ENCODE measurements at regions not wholly inside any gene's neighbourhood (a gene's known extent, or its start where the extent isn't known, plus 50 kb on each side); places are given as distances from the start of the nearest gene placed in this dataset.

- no peak overlapping the region for H3K27ac ChIP-seq
Observed at GRCh38 chr6:21740376-21741124, 147.0 kb downstream of the SOX4 start.

GRCh38 chr6:21741221-21742109 lies 147.9 kb downstream of the SOX4 start:
- H3K27ac ChIP-seq, result no peak overlapping the region

More at GRCh38 chr6:21740376-21741124, 147.0 kb downstream of the SOX4 start:
- Histone ChIP-seq H3K36me3 (no peaks in the 10 kb centered on the region), H3K9me3 (no peaks in the 10 kb centered on the region), H3K4me1 (no peaks in the 10 kb centered on the region), H3K27me3 (no peaks in the 10 kb centered on the region), H3K4me3 (no peak overlapping the region)
- TF ChIP-seq POLR2AphosphoS5 (IDR thresholded peaks at IDR 0.05) (no peak), POLR2A (IDR thresholded peaks at IDR 0.05) (no peak), CTCF (IDR thresholded peaks at IDR 0.05) (no peak), EP300 (IDR thresholded peaks at IDR 0.05) (no peak)
- 78% methylated on average over 4 of the region's 4 CpGs for WGBS
- DNase-seq (ENCODE audit: low spot score in 2 of 2), result no peak

GRCh38 chr6:21742238-21742660 lies 148.7 kb downstream of the SOX4 start:
- H3K27me3 ChIP-seq, result no peaks in the 10 kb centered on the region
- DNase-seq (ENCODE audit: low spot score in 2 of 2), result no peak
- 65% methylated on average over 6 of the region's 6 CpGs for WGBS
- no peak overlapping the region for H3K27ac ChIP-seq
- TF ChIP-seq POLR2AphosphoS5 (IDR thresholded peaks at IDR 0.05) (no peak), EP300 (IDR thresholded peaks at IDR 0.05) (no peak), CTCF (IDR thresholded peaks at IDR 0.05) (no peak), POLR2A (IDR thresholded peaks at IDR 0.05) (no peak)
- no peak overlapping the region for H3K4me3 ChIP-seq
- no peaks in the 10 kb centered on the region for H3K9me3 ChIP-seq
- no peaks in the 10 kb centered on the region for H3K4me1 ChIP-seq
- H3K36me3 ChIP-seq, result no peaks in the 10 kb centered on the region

More at GRCh38 chr6:21741221-21742109, 147.9 kb downstream of the SOX4 start:
- no peak for DNase-seq (ENCODE audit: low spot score in 2 of 2)
- H3K4me1 ChIP-seq, result no peaks in the 10 kb centered on the region
- H3K4me3 ChIP-seq, result no peak overlapping the region
- H3K36me3 ChIP-seq, result no peaks in the 10 kb centered on the region
- no peak for TF ChIP-seq EP300 (IDR thresholded peaks at IDR 0.05)
- H3K9me3 ChIP-seq, result no peaks in the 10 kb centered on the region
- no peaks in the 10 kb centered on the region for H3K27me3 ChIP-seq
- 56% methylated on average over 6 of the region's 6 CpGs for WGBS

- Histone ChIP-seq H3K36me3 (no peaks in the 10 kb centered on the region), H3K4me1 (no peaks in the 10 kb centered on the region), H3K27me3 (no peaks in the 10 kb centered on the region), H3K27ac (no peak overlapping the region), H3K4me3 (no peak overlapping the region), H3K9me3 (no peaks in the 10 kb centered on the region)
- TF ChIP-seq EP300 (IDR thresholded peaks at IDR 0.05) (no peak), POLR2AphosphoS5 (IDR thresholded peaks at IDR 0.05) (no peak), CTCF (IDR thresholded peaks at IDR 0.05) (no peak), POLR2A (IDR thresholded peaks at IDR 0.05) (no peak)
- DNase-seq (ENCODE audit: low spot score in 2 of 2), result no peak
- 100% methylated on average over 1 of the region's 1 CpG for WGBS
Observed at GRCh38 chr6:21744331-21744730, 150.8 kb downstream of the SOX4 start.

- no peak for TF ChIP-seq CTCF (IDR thresholded peaks at IDR 0.05)
- no peak for TF ChIP-seq POLR2A (IDR thresholded peaks at IDR 0.05)
- TF ChIP-seq EP300 (IDR thresholded peaks at IDR 0.05), result no peak
- TF ChIP-seq POLR2AphosphoS5 (IDR thresholded peaks at IDR 0.05), result no peak
- Histone ChIP-seq H3K27ac (no peak overlapping the region), H3K4me1 (no peaks in the 10 kb centered on the region), H3K36me3 (no peaks in the 10 kb centered on the region), H3K9me3 (no peaks in the 10 kb centered on the region), H3K4me3 (no peak overlapping the region), H3K27me3 (no peaks in the 10 kb centered on the region)
- DNase-seq (ENCODE audit: low spot score in 2 of 2), result no peak
- WGBS, result 96% methylated on average over 11 of the region's 11 CpGs
Observed at GRCh38 chr6:21745543-21746337, 152.2 kb downstream of the SOX4 start.

Data from suprapubic skin (tissue), 4 donors.